Testis (tissue), 2 donors: ENCODE measurements at regions not wholly inside any gene's neighbourhood (a gene's known extent, or its start where the extent isn't known, plus 50 kb on each side); places are given as distances from the start of the nearest gene placed in this dataset.

Experiments used
- CTCF ChIP-seq, 3 experiments: fragments of 450-650 bp in 2 of 3; fragments of 200-600 bp in 1 of 3; sonication (generic) in 1 of 3; IDR thresholded peaks; one replicate each; pipeline ENCODE4 v1.5.1; 2016 to 2019; ENCODE audit warnings: antibody characterized with exemption in 3 of 3, mild to moderate bottlenecking in 2 of 3, moderate library complexity in 1 of 3
- POLR2A ChIP-seq: fragments of 450-650 bp; IDR thresholded peaks from one replicate; pipeline ENCODE4 v1.6.1; 2017; ENCODE audit warnings: antibody characterized with exemption, mild to moderate bottlenecking, moderate library complexity

- no peak for TF ChIP-seq CTCF (IDR thresholded peaks at IDR 0.05)
- TF ChIP-seq POLR2A, result no peak
Observed at GRCh38 chr7:115127399-115128021, 205.6 kb downstream of the MDFIC start.
